ENCODE measurements at regions not wholly inside any gene's neighbourhood (a gene's known extent, or its start where the extent isn't known, plus 50 kb on each side); places are given as distances from the start of the nearest gene placed in this dataset.

GRCh38 chr9:80836013-80836412 lies 853.3 kb downstream of the TLE1 start:
- ATAC-seq: no peak
- H3K27ac ChIP-seq: no peak overlapping the region
- no peaks in the 10 kb centered on the region for H3K4me1 ChIP-seq
- H3K36me3 ChIP-seq: no peaks in the 10 kb centered on the region
- H3K4me3 ChIP-seq: no peak overlapping the region
- TF ChIP-seq EP300 (IDR thresholded peaks at IDR 0.05): no peak
- TF ChIP-seq CTCF (IDR thresholded peaks at IDR 0.05): no peak
- no peak for TF ChIP-seq POLR2AphosphoS5 (IDR thresholded peaks at IDR 0.05)
- no peak for TF ChIP-seq POLR2A (IDR thresholded peaks at IDR 0.05)
- no peaks in the 10 kb centered on the region for H3K27me3 ChIP-seq
- no peaks in the 10 kb centered on the region for H3K9me3 ChIP-seq

- Histone ChIP-seq H3K36me3 (no peaks in the 10 kb centered on the region), H3K9me3 (no peaks in the 10 kb centered on the region), H3K27me3 (no peaks in the 10 kb centered on the region), H3K4me3 (no peak overlapping the region), H3K27ac (no peak overlapping the region), H3K4me1 (no peaks in the 10 kb centered on the region)
- WGBS, 2 donors (ENCODE audit: low coverage in 1 of 2): 100% methylated on average over 1 of the region's 1 CpG
- no peak for TF ChIP-seq CTCF (IDR thresholded peaks at IDR 0.05)
- TF ChIP-seq POLR2A (IDR thresholded peaks at IDR 0.05): no peak
- no peak for TF ChIP-seq EP300 (IDR thresholded peaks at IDR 0.05)
- TF ChIP-seq POLR2AphosphoS5 (IDR thresholded peaks at IDR 0.05): no peak
- no peak for ATAC-seq
Measured at GRCh38 chr9:80831751-80832150, 857.6 kb downstream of the TLE1 start.

- no peaks in the 10 kb centered on the region for H3K36me3 ChIP-seq
- WGBS, 2 donors (ENCODE audit: low coverage in 1 of 2): 59 to 64% methylated on average over 2 of the region's 2 CpGs
- H3K4me3 ChIP-seq: no peak overlapping the region
- H3K4me1 ChIP-seq: peaks cover 0 to under 1% (median 0%) of the 10 kb centered on the region in 3 donors
- no peak for ATAC-seq
- no peak for TF ChIP-seq EP300 (IDR thresholded peaks at IDR 0.05)
- TF ChIP-seq POLR2AphosphoS5 (IDR thresholded peaks at IDR 0.05): no peak
- no peak for TF ChIP-seq POLR2A (IDR thresholded peaks at IDR 0.05)
- TF ChIP-seq CTCF (IDR thresholded peaks at IDR 0.05): no peak
- H3K27me3 ChIP-seq: no peaks in the 10 kb centered on the region
- no peaks in the 10 kb centered on the region for H3K9me3 ChIP-seq
- no peak overlapping the region for H3K27ac ChIP-seq
Measured at GRCh38 chr9:80811656-80812055, 877.7 kb downstream of the TLE1 start.

- Histone ChIP-seq H3K4me3 (no peak overlapping the region), H3K36me3 (no peaks in the 10 kb centered on the region), H3K27ac (no peak overlapping the region), H3K9me3 (no peaks in the 10 kb centered on the region), H3K27me3 (no peaks in the 10 kb centered on the region), H3K4me1 (peaks cover 0 to 5% (median 0%) of the 10 kb centered on the region in 3 donors)
- no peak for ATAC-seq
- no peak for TF ChIP-seq POLR2AphosphoS5 (IDR thresholded peaks at IDR 0.05)
- no peak for TF ChIP-seq EP300 (IDR thresholded peaks at IDR 0.05)
- no peak for TF ChIP-seq CTCF (IDR thresholded peaks at IDR 0.05)
- TF ChIP-seq POLR2A (IDR thresholded peaks at IDR 0.05): no peak
Measured at GRCh38 chr9:80811003-80811402, 878.3 kb downstream of the TLE1 start.

- TF ChIP-seq CTCF (IDR thresholded peaks at IDR 0.05): no peak
- TF ChIP-seq POLR2AphosphoS5 (IDR thresholded peaks at IDR 0.05): no peak
- TF ChIP-seq POLR2A (IDR thresholded peaks at IDR 0.05): no peak
- no peak overlapping the region for H3K27ac ChIP-seq
- ATAC-seq: no peak
Measured at GRCh38 chr9:80806671-80807070, 882.7 kb downstream of the TLE1 start.

More at GRCh38 chr9:80806671-80807070, 882.7 kb downstream of the TLE1 start:
- Histone ChIP-seq H3K36me3 (no peaks in the 10 kb centered on the region), H3K4me1 (peaks cover 0 to 5% (median 0%) of the 10 kb centered on the region in 3 donors), H3K4me3 (no peak overlapping the region), H3K9me3 (no peaks in the 10 kb centered on the region), H3K27me3 (no peaks in the 10 kb centered on the region)
